Activated T-helper 2 cell treated with anti-CD3 and anti-CD28 coated beads, Interferon-gamma antibody, Interleukin-2, Interleukin-4, amounts not matched to agents 10 μg/mL and 5 μg/mL and 100 μg/mL, durations not matched to agents 14 hours and 24 hours and 36 hours (primary cell): ENCODE measurements at regions not wholly inside any gene's neighbourhood (a gene's known extent, or its start where the extent isn't known, plus 50 kb on each side); places are given as distances from the start of the nearest gene placed in this dataset.

Experiments
- DNase-seq: peaks from one replicate; pipeline ENCODE4 v3.0.0; 2021; ENCODE audit warnings: low spot score
- H3K27ac Mint-ChIP-seq: one replicate; pipeline ENCODE4 v1.8.0; 2021; ENCODE audit warnings: mixed read lengths
- H3K27me3 Mint-ChIP-seq: one replicate; pipeline ENCODE4 v1.8.0; 2021; ENCODE audit warnings: low read depth, mixed read lengths
- H3K36me3 Mint-ChIP-seq: one replicate; pipeline ENCODE4 v1.8.0; 2021; ENCODE audit warnings: low read depth, mixed read lengths
- H3K4me1 Mint-ChIP-seq: one replicate; pipeline ENCODE4 v1.8.0; 2021; ENCODE audit warnings: low read depth, mixed read lengths
- H3K4me3 Mint-ChIP-seq: one replicate; pipeline ENCODE4 v1.8.0; 2021; ENCODE audit warnings: low read depth, mild to moderate bottlenecking, moderate library complexity, mixed read lengths
- H3K9me3 Mint-ChIP-seq: one replicate; pipeline ENCODE4 v1.8.0; 2021; ENCODE audit warnings: mixed read lengths
- intact Hi-C: fragments of 100-400 bp; cut with micrococcal nuclease; formaldehyde crosslinking; loops from one replicate; pipeline ENCODE4 v1.15.1; 2023

GRCh38 chr3:23106666-23107065 is 96.5 kb upstream of the UBE2E2 start:
- no peaks in the 10 kb centered on the region for H3K36me3 Mint-ChIP-seq
- no peak for DNase-seq
- H3K27me3 Mint-ChIP-seq: no peaks in the 10 kb centered on the region
- intact Hi-C loops: no loop called here
- no peaks in the 10 kb centered on the region for H3K4me1 Mint-ChIP-seq
- no peak overlapping the region for H3K4me3 Mint-ChIP-seq
- no peaks in the 10 kb centered on the region for H3K9me3 Mint-ChIP-seq
- no peak overlapping the region for H3K27ac Mint-ChIP-seq

DNA sequence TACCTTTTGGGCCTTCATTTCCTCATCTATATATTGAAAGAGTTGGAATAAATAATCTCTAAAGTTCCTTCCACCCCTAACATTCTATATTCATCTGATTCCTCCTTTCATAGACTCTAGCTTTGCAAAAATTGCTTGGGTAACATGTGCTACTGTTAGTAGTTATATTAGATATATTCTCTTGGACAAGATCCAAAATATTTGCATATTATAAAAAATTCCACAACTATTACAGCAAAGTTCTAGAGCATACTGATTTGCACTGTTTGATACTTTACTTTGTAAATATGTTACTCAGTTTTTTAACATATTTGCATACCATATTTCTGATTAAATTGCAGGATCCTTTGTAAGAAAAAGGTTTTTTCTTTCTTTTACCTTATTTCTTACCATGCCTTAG is 95.9 kb upstream of the UBE2E2 start:
- Mint-ChIP-seq H3K36me3 (no peaks in the 10 kb centered on the region), H3K4me1 (no peaks in the 10 kb centered on the region), H3K4me3 (no peak overlapping the region), H3K27ac (no peak overlapping the region), H3K9me3 (no peaks in the 10 kb centered on the region), H3K27me3 (no peaks in the 10 kb centered on the region)
- intact Hi-C loops: no loop called here
- DNase-seq: no peak

GRCh38 chr3:23108451-23109057 is 94.6 kb upstream of the UBE2E2 start:
- Mint-ChIP-seq H3K27me3 (no peaks in the 10 kb centered on the region), H3K36me3 (no peaks in the 10 kb centered on the region), H3K9me3 (no peaks in the 10 kb centered on the region), H3K4me1 (no peaks in the 10 kb centered on the region), H3K27ac (no peak overlapping the region), H3K4me3 (no peak overlapping the region)
- intact Hi-C loops: no loop called here
- DNase-seq: no peak

GRCh38 chr3:23111286-23111685 is 91.8 kb upstream of the UBE2E2 start:
- H3K4me1 Mint-ChIP-seq: peaks cover 6% of the 10 kb centered on the region
- H3K9me3 Mint-ChIP-seq: no peaks in the 10 kb centered on the region
- intact Hi-C loops: no loop called here

DNA sequence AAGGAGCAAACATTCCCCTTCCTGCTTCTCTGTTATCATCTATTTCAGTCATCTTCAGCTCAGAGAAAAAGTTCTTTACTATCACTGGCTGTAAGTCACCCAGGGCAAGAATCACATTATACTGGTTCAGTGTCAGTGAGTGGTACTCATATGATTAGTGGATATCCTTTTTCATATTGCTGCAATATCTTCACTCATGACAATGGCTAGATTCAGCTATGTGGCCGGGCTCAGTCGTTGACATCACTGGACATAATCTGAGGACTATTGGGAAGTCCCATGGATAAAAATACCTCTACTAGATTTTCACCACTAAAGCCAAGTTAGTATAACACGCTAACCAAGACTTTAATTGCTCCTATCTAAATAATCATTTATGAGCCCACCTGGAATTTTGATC is 91.3 kb upstream of the UBE2E2 start:
- H3K27ac Mint-ChIP-seq: no peak overlapping the region
- no peaks in the 10 kb centered on the region for H3K36me3 Mint-ChIP-seq
- H3K27me3 Mint-ChIP-seq: no peaks in the 10 kb centered on the region
- H3K4me3 Mint-ChIP-seq: no peak overlapping the region
- peaks cover 6% of the 10 kb centered on the region for H3K4me1 Mint-ChIP-seq
- intact Hi-C loops: no loop called here
- H3K9me3 Mint-ChIP-seq: no peaks in the 10 kb centered on the region
- DNase-seq: no peak

More at GRCh38 chr3:23111286-23111685, 91.8 kb upstream of the UBE2E2 start:
- Mint-ChIP-seq H3K36me3 (no peaks in the 10 kb centered on the region), H3K27me3 (no peaks in the 10 kb centered on the region), H3K4me3 (no peak overlapping the region), H3K27ac (no peak overlapping the region)
- DNase-seq: no peak

- no peaks in the 10 kb centered on the region for H3K36me3 Mint-ChIP-seq
- H3K27me3 Mint-ChIP-seq: no peaks in the 10 kb centered on the region
- intact Hi-C loops: no loop called here
- DNase-seq: no peak
- H3K4me3 Mint-ChIP-seq: no peak overlapping the region
- no peak overlapping the region for H3K27ac Mint-ChIP-seq
- H3K4me1 Mint-ChIP-seq: peaks cover 6% of the 10 kb centered on the region
- H3K9me3 Mint-ChIP-seq: no peaks in the 10 kb centered on the region
Observed at GRCh38 chr3:23112491-23112890, 90.6 kb upstream of the UBE2E2 start.

DNA sequence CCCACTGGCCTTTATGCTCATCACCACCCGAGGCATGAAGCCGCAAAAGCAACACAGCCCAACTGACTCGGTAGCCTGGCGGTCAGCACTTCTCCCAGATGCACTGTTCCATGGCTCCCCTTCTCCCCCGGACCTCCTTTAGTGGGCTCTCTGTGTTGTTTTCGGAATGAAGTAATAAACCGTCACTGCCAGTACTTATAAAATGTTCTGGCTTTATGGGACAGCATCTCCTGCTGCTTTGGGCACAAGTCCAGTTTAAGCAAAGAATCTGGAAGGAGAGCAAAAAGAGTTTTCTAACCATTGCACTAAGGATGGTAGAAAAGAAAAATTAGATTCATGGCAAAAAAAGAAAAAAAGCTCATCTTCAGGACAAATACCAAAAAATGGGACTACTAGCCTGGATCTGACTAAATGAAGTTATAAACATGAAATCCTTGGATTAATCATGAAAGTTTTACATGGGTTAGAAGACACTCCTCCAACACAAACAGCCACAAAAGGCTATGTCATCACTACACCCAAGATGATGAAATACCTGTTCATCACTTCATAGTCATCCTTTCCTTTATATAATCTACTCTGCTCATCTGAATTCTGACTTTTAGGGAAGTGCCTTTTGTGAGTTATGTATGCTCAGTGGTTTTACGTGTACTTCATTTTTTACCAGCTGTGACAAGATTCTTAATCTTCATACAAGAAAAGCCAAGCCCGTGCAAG is 89.5 kb upstream of the UBE2E2 start:
- peaks cover 6% of the 10 kb centered on the region for H3K4me1 Mint-ChIP-seq
- DNase-seq: no peak
- intact Hi-C loops: no loop called here
- no peak overlapping the region for H3K4me3 Mint-ChIP-seq
- no peak overlapping the region for H3K27ac Mint-ChIP-seq
- no peaks in the 10 kb centered on the region for H3K9me3 Mint-ChIP-seq
- H3K36me3 Mint-ChIP-seq: no peaks in the 10 kb centered on the region
- H3K27me3 Mint-ChIP-seq: no peaks in the 10 kb centered on the region

DNA sequence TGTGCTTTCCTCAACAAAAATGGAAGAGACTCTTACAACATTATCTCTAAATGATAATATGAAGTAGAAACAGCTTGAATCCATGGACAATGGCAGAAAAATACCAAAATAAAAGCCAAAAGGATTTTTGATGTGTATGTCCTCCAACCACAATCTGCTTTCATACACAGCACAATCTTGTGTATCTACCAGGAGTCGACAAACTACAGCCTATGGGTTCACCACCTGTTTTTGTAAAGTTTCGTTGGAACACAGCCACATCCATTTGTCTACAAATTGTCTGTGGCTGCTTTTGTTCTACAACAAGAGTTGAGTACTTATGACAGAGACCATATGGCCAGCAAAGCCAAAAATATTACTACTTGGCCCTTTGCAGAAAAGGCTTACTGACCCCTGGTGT is 88.7 kb upstream of the UBE2E2 start:
- H3K27me3 Mint-ChIP-seq: peaks cover 1% of the 10 kb centered on the region
- H3K4me3 Mint-ChIP-seq: no peak overlapping the region
- H3K27ac Mint-ChIP-seq: no peak overlapping the region
- intact Hi-C loops: no loop called here
- no peaks in the 10 kb centered on the region for H3K36me3 Mint-ChIP-seq
- DNase-seq: no peak
- H3K4me1 Mint-ChIP-seq: peaks cover 6% of the 10 kb centered on the region
- no peaks in the 10 kb centered on the region for H3K9me3 Mint-ChIP-seq

DNA sequence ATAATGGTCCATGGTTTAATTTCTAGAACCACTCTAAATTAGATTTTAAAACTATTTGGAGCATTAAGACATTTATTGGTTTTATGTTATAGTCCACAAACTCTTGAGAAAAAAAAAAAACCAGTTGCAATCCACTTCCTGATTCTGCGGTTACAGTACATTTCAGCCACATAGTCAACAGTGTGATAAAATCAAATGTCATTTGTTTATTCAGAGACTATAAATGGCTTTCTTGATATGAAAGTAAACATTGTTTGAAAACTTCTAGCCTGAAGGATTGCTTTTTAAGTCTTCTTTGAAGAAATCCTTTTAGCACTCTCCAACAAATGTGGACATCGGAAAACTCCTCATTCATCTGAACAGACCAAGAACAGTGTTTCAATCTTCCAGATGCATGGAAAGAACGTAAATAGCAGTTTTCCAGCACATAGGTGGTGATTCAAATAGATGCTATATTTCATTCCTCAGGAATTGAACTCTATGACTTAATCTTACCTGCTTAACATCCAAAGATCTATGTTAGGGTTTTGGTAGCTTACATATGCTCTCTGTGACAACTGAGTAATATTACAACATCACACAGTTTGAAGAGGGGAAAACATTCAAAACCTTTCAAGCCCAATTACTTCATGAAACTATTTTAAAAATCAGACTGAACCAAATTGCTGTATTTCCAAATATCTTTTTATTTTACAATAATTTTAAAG is 87.8 kb upstream of the UBE2E2 start:
- intact Hi-C loops: no loop called here

GRCh38 chr3:23116081-23116837 is 86.9 kb upstream of the UBE2E2 start:
- Mint-ChIP-seq H3K27me3 (peaks cover 8% of the 10 kb centered on the region), H3K9me3 (no peaks in the 10 kb centered on the region), H3K27ac (no peak overlapping the region), H3K4me3 (no peak overlapping the region), H3K36me3 (no peaks in the 10 kb centered on the region), H3K4me1 (peaks cover 6% of the 10 kb centered on the region)
- intact Hi-C loops: no loop called here
- no peak for DNase-seq

More for the DNA sequence above, 87.8 kb upstream of the UBE2E2 start:
- peaks cover 6% of the 10 kb centered on the region for H3K4me1 Mint-ChIP-seq
- H3K4me3 Mint-ChIP-seq: no peak overlapping the region
- H3K9me3 Mint-ChIP-seq: no peaks in the 10 kb centered on the region
- no peak for DNase-seq
- peaks cover 2% of the 10 kb centered on the region for H3K27me3 Mint-ChIP-seq
- no peaks in the 10 kb centered on the region for H3K36me3 Mint-ChIP-seq
- H3K27ac Mint-ChIP-seq: no peak overlapping the region

DNA sequence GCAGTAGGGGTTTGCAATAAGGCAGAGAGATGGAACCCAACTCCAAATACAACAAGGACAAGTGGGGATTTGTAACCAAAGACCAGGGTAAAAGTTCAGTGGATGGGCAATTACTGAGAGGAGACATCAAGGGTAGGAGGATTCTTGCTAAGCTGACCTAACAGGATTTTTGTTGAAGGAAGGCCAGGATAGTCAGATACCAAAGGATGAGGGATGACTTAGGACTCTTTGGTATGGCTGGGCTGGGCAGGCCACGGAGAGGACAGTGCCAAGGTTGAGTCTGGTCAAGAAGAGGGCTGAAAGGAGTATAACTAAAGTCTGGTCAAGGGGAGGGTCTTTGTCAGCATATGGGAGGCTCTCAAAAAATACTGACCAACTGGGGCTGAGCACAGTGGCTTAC is 85.3 kb upstream of the UBE2E2 start:
- Mint-ChIP-seq H3K27ac (no peak overlapping the region), H3K27me3 (peaks cover 8% of the 10 kb centered on the region), H3K9me3 (no peaks in the 10 kb centered on the region), H3K4me3 (no peak overlapping the region), H3K4me1 (peaks cover 6% of the 10 kb centered on the region), H3K36me3 (no peaks in the 10 kb centered on the region)
- DNase-seq: no peak
- intact Hi-C loops: no loop called here

GRCh38 chr3:23127196-23127595 is 75.9 kb upstream of the UBE2E2 start:
- no peaks in the 10 kb centered on the region for H3K27me3 Mint-ChIP-seq
- no peak for DNase-seq
- H3K27ac Mint-ChIP-seq: no peak overlapping the region

DNA sequence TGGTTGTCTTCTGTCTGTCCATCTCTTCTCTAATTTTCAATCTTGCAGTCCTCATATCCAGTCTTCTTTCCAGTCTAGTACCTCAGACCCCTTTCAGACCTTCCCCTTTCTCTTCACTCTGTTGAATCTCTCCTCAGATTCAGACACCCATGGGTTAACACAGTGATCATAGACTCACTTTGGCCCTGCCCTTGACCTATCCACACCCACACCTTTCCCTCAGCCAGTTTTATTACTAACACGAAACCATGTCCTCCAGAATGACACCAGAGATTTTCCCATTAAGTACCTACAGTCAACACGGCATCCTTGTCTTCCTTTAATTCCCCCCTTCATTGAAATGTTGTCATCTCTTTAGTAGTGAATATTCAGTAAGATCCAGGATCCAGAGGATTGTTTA is 74.5 kb upstream of the UBE2E2 start:
- intact Hi-C loops: no loop called here
- no peak overlapping the region for H3K4me3 Mint-ChIP-seq
- H3K27ac Mint-ChIP-seq: no peak overlapping the region
- H3K9me3 Mint-ChIP-seq: no peaks in the 10 kb centered on the region
- H3K27me3 Mint-ChIP-seq: no peaks in the 10 kb centered on the region
- no peaks in the 10 kb centered on the region for H3K4me1 Mint-ChIP-seq
- H3K36me3 Mint-ChIP-seq: no peaks in the 10 kb centered on the region
- DNase-seq: no peak

More at GRCh38 chr3:23127196-23127595, 75.9 kb upstream of the UBE2E2 start:
- Mint-ChIP-seq H3K4me3 (no peak overlapping the region), H3K36me3 (no peaks in the 10 kb centered on the region), H3K9me3 (no peaks in the 10 kb centered on the region), H3K4me1 (no peaks in the 10 kb centered on the region)
- intact Hi-C loops: no loop called here
